AG10803 (cell line): ENCODE measurements at regions not wholly inside any gene's neighbourhood (a gene's known extent, or its start where the extent isn't known, plus 50 kb on each side); places are given as distances from the start of the nearest gene placed in this dataset.
"Not testable (repeated sequence)": the region's sequence is repeated elsewhere in the genome, so short reads cannot be mapped to it uniquely, and the experiment has no call there.

ENCODE experiments used
- DNase-seq: peaks from one replicate; pipeline ENCODE4 v3.0.0; 2010; ENCODE audit warnings: low read depth
- H3K4me3 ChIP-seq: 2 replicates; pipeline ENCODE4 v1.5.1; 2011; ENCODE audit warnings: mild to moderate bottlenecking, low read length, control low read depth
- CTCF ChIP-seq: conservative IDR thresholded peaks from 2 replicates; pipeline ENCODE4 v1.5.1; 2011; ENCODE audit warnings: mild to moderate bottlenecking, low read length, control low read depth, inconsistent platforms

DNA sequence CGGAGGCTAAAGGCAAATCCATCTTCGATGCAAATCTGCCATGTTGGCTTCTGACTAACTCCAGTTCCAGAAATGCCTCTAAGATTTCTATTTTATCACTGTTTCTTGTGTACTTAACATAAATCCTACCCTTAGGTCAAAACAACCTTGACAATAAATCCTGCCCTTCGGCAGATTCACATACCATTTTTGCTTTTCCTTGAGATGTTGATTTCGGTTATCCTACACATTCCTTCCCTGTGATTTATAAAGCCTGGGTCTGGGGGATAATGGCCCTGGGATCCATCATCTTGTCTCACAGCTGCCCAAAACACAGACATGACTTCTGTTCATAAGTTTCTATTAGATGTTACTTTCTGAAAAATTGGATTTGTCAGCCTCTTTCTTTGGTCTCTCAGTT, 231.7 kb upstream of the CARD18 start:
- no peak overlapping the region for H3K4me3 ChIP-seq
- no peak for DNase-seq
- TF ChIP-seq CTCF, result no peak

- DNase-seq, result no peak
- no peak overlapping the region for H3K4me3 ChIP-seq
- no peak for TF ChIP-seq CTCF
These were observed 229.1 kb upstream of the CARD18 start for GRCh38 chr11:105368711-105369110.

- no peak for DNase-seq
- TF ChIP-seq CTCF, result no peak
- no peak overlapping the region for H3K4me3 ChIP-seq
These were observed 227.6 kb upstream of the CARD18 start for GRCh38 chr11:105367129-105367528.

- TF ChIP-seq CTCF, result no peak
- no peak for DNase-seq
- H3K4me3 ChIP-seq, result no peak overlapping the region
These were observed 222.1 kb upstream of the CARD18 start for GRCh38 chr11:105361651-105362050.

DNA sequence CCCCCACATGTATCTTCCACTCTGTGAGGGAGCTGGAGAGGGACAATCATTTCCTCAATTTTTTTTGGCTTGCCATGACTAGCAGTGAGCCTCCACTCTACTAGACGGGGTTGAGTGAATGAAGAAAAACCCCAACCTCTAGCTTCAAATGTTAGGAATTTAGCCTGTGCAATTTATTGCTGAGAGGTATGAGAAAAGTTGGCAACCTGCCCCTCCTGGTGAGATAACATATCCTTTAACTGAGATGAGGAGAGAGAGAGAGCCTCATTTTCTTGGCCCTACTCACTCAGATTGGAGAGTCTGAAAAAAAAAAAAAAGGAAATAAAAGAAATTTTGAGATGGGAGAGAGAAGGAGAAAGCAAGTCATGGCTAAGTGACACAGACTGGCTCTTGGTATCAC, 218.2 kb upstream of the CARD18 start:
- no peak for TF ChIP-seq CTCF
- peak; percentile 11 for DNase-seq
- H3K4me3 ChIP-seq, result no peak overlapping the region

- H3K4me3 ChIP-seq, result no peak overlapping the region
- no peak for DNase-seq
- TF ChIP-seq CTCF, result no peak
These were observed 217.6 kb upstream of the CARD18 start for GRCh38 chr11:105357146-105357545.

DNA sequence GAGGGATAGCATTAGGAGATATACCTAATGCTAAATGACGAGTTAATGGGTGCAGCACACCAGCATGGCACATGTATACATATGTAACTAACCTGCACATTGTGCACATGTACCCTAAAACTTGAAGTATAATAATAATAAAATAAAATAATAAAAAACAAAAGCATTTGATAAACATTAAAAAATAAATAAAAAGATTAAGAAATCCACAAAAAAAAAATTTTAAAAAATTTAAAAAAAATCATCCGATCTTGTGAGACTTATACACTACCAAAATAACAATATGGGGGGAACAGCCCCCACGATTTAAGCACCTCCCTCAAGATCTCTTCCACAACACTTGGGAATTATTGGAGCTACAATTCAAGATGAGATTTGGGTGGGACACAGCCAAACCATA, 210.3 kb upstream of the CARD18 start:
- H3K4me3 ChIP-seq, result not testable (repeated sequence)

DNA sequence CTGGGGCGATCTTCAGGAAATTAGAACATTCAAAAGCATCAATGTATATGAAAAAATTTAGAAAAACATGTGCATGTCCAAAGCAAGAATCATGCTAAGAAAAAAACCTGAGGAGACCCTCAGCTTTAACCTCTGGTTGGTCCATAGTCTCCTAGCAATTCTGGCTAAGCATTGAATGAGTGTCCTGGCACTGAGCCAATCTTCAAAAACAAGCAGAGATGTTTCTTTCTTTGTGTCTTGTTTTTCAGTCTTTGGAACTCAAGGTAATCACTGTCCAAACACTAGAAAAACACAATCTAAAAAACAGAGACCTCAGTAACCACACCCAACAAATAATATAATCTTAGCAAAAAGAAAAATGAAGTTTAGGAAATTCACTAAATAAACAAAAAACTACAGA, 205.4 kb upstream of the CARD18 start:
- no peak for TF ChIP-seq CTCF
- DNase-seq, result no peak
- no peak overlapping the region for H3K4me3 ChIP-seq

More for the DNA sequence above, 210.3 kb upstream of the CARD18 start:
- DNase-seq, result not testable (repeated sequence)
